D341Med (cell line): ENCODE measurements at regions not wholly inside any gene's neighbourhood (a gene's known extent, or its start where the extent isn't known, plus 50 kb on each side); places are given as distances from the start of the nearest gene placed in this dataset.

Experiments
- DNase-seq: peaks from one replicate; pipeline ENCODE4 v3.0.0; 2012; ENCODE audit warnings: low spot score

DNA sequence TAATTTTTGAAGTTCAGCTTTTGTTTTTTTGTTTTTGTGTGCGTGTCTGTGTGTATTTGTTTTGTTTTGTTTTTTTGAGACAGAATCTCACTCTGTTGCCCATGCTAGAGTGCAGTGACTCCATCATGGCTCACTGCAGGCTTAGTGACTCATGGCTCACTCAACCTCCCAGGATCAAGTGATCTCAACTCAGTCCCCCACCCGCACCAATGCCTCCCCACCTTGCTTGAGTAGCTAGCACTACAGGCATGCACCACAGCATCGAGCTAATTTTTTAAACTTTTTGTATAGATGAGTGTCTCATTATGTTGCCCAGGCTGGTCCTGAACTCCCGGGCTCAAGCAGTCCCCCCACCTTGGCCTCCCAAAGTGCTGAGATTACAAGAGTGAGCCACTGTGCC is 981.4 kb downstream of the BCL11B start:
- no peak for DNase-seq

DNA sequence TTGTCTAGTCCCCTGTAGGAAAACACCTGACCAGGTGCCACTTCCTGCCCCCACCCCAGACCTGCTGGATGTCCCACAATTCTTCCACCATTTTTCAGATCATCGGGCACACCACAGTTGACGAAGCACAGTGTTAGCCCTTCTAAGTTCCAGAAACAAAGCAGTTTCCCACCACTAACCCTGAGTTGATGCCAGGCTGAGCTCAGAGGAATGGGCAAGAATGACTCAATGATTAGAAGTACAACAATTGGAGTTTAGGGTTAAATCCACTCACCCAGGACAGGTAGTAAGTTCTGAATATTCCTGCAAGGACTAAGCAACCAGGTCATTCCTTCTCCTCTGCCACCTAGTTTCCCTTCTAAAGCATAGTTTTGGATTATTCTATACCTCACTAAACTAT is 979.8 kb downstream of the BCL11B start:
- no peak for DNase-seq

DNA sequence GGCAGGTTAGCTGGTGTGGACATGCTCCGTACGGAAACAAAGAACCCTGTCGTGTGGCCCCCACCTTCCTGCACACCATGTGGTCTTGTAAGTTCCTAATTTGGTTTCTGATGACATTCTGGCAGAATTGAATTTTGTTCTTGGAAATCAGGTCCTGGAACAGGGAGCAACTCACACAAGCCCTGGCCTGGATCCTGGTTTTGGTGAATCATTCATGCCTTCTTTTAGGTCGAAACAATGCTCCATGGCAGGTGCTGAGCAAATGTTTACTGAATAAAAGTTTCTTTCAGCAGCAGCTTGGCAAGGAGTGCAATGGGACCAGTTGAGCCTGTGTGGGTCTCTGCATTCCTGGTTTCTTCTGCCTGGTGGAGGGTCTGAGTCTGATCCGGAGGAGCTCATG is 978.4 kb downstream of the BCL11B start:
- no peak for DNase-seq

DNA sequence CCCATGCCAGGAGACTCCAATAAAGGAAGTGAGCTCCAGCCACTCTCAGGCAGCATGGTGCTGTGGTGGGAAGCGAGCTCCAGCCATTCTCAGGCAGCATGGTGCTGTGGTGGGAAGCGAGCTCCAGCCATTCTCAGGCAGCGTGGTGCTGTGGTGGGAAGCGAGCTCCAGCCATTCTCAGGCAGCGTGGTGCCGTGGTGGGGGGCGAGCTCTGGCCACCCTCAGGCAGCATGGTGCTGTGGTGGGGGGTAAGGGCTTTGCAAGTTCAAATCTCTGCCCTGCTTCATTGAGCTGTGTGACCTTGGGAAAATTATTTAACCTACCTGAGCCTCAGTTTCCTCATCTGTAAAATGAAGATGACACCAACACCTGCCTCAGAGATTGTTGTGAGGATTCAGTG is 975.1 kb downstream of the BCL11B start:
- no peak for DNase-seq

DNA sequence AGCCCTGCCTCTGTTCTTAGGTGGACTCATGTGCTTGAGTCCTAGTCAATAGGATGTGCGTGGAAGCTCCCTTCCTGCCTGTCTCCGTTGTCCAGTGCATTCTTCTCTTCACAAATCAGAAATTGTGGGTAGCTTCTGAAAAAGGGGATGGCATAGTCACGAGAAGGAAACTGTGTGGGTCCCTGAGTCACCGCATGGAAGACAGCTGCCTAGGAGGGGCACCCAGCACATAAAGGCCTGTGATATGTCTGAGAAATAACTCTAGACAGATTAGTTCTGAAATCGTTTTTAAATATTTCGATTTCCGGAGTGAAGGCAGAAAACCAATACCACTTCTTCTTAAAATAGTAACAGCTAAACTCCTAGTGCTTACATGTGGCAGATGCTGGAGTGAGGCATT is 974.4 kb downstream of the BCL11B start:
- no peak for DNase-seq

DNA sequence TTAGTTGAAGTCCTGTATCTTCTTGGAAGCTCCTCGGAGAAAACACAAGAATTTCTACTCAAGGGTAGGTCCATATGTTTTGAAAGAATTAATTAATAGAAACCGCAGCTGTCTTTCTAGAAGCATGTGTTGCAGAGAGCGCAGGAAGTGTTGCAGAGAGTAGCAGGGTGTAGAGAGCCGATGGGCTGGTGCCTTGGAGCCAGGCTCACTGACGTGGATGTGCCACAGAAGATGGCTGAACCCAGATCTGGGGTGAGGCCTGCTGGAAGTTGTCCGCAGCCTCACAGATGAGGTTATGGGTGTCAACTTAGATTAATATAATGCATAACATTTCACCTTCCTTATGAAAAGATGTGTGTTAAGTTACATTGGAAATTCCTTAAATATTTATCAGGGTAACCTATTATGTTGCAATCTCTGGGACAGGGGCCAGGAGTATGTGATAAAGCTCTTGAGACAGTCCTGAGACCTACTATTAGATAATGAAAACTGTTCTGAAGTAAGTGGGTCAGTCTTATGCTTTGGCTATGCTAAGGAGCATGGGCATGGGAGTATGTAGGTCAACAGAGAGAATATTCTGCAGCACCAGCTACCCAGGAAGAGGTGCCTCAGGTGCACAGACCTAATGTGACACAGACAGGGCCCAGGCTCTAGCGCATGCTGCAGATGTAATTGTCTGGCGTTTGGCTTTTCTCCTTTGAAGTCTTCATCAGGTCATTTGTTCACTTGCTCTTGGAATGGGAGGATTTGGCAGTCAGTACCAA is 973.3 kb downstream of the BCL11B start:
- DNase-seq: no peak

DNA sequence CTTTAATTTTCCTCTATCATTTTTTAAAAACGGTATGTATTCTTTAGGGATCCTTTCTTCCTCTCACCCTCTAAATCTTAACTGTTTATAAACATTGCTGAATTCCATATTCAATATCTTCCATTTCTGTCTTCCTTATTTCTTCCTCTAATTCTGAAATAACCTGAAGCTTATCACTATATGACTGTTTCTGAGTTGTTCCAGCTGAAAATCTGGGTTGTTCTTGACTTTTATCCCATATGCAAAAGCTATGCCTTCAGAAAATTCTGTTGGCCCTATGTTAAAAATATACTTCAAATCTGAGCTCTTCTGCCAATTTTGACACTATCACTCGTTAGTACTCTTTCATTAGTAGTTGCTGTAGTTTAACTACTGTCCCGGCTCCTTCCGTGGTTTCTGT is 970.3 kb downstream of the BCL11B start:
- no peak for DNase-seq

DNA sequence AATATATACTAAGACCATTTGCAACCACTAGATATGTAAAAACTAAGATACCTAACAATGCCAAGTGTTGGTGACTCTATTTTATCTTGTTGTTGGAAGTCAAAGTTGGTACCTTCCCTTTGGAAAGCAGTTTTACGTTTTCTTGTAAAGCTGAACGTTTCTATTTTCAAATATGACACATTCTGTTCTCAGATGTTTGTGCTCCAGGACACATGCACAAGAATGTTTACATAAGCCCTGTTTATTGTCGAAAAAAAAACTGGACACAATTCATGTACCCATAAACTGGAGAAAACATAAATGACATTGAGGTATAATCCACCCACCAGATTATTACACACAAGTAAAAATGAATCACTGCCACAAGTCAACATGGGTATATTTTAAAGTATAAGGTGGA is 967.4 kb downstream of the BCL11B start:
- no peak for DNase-seq

DNA sequence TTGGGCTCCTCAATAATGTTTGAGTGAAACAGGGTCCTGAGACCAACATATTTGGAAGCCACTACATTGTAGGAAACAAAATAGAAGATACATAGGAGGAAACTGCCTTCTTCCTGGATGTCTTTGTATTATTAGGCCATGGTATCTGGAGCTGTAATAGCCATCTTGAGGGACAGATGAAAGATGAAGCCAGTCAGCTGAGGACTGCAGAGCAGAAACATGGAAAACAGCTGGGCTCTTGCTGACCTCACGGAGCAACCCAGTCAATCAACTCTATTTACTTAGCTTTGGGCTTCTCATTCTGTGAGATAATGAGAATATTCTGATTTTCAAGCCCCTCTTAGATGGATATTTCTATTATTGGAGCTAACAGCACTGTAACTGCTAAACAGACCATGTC is 962.4 kb downstream of the BCL11B start:
- no peak for DNase-seq

DNA sequence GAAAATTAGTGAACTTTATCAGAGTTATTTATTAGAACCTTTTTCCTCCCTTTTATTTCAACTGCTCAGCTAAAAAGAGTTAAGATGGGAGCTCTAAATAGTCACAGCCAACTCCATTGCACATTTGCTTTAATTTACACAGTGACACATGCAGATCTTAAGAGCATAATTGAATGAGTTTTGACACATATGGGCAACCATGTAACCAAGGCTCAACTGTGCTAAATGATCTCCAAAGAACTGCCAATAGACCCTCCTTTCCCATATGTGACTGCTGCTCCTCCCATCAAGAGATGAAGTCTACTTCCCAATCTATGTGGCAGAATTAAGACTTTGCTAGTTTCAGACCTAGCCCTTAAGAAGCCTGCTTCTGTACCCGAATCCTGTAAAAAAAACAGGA is 960.0 kb downstream of the BCL11B start:
- no peak for DNase-seq

DNA sequence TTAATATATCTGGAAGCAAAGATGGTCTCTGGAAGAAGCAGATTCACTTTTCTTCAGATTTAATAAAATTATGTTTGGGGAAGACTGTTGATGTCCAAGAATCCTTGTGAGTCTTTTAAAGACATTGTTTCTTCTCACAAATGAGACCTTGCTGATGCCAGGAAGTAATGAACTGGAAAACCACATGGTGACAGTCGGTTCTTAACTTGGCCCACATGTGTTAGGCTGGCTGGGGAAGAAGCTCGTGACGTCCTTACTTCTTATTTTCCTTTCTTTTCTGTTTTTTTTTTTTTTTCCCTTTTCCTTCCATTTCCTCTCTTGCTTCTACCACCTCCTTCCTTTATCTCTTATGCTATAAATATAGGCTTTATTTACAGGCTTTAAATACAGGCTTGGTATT is 950.2 kb downstream of the BCL11B start:
- no peak for DNase-seq

DNA sequence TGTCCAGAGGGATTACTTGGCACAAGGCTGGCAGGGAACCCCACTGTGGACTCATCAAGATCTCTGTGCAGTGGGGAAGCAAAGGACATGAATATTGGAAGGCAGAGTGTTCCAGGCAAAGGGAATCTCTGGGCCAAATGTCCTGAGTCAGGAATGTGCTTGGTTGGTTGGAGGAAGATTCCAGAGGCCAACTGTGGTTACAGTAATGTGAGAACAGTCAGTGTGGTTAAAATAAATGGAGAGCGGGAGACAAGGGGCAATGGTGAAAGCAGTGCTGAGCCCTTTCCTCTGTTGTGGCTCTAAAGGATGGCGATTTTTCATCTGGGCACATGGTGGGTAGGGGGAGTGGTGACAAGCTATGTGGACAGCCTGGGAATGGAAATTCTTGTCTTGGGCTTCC is 948.2 kb downstream of the BCL11B start:
- DNase-seq: no peak

DNA sequence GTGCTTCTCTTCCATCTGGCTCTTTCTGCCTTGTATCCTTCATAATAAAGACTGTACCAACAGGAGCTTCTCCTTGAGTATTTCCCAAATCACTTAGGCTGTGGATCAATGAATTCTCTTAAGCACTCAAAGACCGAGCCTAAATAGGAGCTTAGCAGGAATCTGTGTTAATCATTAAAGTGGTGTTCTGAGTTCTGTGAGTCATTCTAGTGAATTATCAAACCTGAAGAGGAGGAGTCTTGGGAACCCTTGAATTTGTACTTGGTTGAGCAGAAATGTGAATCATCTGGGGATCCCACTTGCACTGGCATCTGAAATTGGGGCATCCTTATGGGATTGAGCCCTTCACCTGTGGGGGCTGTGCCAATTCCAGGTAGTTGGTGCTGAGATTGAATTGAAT is 946.2 kb downstream of the BCL11B start:
- no peak for DNase-seq

DNA sequence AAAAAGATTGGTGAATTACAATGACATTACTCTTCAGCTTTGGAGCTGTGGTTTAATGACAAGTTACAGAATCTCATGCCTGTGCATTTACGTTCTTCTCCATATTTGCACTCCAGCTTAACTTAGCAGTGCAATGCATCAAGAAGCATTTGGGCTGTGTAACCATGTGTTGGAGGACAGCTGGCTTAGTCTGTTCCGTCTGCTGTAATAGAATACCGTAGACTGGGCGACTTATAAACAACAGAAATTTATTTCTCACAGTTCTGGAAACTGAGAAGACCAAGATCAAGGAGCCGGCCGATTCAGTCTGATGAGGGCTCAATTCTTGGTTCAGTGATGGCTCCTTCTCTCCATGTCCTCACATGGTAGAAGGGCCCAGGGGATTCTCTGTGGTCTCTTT is 943.5 kb downstream of the BCL11B start:
- no peak for DNase-seq

DNA sequence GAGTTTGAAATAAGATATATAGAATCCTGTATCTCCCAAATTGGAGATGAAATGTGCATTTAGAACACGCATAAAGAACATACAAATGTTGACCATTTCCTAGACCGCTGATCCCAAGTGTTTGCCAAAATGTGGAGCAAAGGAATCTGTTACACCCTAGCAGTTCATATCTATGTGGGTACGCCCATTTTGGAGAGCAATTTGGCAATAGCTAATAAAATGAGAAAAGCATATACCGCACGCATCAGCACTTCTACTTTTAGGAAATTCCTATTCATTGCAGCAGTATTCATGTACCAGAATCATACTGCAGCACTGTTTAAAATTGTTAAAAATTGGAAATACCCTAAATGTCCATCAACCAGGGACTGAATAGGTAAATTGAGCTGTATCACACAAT is 937.8 kb downstream of the BCL11B start:
- DNase-seq: no peak

DNA sequence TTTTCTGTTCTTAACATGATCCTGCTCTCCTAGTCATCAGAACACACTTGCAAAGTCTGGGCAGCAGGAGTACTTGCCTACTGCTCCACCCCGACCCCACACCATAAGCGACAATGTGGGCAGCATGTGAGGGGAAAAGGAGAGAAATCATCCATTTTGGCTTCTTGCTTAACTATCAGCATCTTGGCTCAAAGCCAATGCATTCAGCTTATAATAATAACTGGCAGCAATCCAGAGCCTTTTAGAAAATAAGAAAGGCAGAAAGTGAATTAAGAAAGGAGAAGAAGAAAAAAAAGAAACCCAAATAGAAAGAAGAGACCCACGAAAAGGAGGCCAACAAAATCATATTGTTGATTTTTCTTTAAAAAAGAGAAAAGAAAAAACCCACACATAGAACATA is 930.8 kb downstream of the BCL11B start:
- no peak for DNase-seq

DNA sequence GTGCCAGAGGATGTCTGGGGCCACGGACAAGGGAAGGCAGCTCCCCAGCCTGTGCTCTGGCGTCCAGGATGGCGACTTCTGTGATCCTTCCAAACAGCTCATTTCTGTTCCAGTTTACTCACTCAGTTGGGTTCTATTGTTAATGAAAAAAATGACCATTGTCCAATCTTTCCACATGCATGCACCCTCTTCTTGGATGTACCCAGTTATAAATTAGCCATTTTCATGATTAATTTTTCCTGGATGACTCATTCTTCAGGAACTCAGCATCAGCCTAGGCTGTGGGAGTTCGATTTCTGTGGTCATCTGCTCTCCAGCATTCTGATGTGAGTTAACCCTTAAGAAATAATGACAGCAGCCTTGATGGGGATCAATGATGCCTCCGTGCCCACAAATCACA is 926.8 kb downstream of the BCL11B start:
- DNase-seq: no peak

DNA sequence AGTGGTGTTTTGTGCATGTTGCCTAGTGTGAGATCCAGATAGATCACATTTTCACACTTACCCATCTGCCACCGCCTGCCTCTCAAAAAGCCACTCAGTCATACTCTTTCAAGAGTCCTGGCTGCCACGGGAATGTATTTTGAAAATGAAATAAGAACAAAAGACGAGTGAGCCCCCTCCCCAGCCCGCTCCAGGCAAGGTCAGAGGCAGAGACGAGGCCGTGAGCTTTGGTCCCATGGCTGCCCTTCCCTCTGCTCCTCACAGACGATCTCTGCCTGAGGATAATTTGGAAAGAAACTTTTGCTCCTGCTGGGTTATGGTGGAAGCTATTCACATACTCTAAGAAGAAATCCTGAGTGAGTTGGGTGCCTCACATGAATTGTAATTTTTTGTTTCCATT is 924.3 kb downstream of the BCL11B start:
- no peak for DNase-seq

DNA sequence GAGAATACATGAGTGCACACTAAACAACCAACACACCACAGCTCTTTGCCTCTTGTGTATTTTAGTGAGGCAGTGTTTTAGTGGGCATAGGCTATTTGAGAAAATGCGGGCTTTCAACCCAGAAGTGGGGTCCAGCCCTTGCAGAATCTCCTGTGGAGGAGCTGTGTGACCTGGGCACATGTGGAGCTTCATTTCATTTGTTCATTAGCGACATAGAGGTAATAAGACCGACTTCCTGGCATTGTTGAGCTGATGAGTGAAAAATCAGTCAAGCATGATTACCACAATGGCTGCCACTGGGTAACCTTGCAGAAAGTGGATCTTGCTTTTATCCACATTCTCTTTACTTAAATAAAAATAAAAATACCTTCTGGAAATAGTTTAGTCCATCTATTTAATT is 923.5 kb downstream of the BCL11B start:
- DNase-seq: no peak

DNA sequence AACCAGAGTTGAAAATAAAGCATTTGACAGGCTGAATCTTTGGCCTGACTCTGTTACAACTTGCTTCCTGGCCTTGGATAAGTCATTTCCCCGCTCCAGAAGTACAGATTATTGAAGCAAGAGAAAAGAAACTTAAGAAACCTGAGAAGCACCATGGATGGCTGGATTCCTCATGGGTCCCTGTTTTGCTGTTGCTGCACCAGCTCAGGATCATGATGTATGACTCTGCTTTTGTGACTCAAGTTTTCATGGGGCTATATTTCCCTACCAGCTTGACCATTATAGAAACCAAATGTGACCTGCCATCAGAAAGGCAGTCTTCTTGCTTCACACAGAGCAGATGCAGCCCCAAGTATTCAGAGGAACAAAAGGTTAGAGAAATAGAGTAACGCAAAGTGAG is 921.8 kb downstream of the BCL11B start:
- DNase-seq: no peak

DNA sequence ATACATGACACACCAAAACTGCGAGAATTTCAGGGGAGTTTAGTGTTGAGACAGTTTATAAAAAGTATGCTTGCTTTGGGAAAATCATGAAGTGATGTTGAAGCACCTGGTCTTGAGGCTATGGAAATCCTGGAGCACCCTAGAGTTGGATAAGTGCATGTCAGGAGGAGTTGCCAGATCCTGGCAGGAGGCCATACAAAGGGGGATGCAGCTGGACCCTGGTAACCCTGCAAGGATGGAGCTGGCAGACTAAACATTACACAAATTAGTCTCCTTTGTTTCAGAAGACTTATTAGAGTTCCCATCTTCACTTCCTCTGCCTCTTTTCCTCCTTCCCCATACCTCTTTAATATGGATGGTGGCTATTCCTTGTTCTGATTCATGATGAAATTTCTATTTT is 907.0 kb downstream of the BCL11B start:
- no peak for DNase-seq

DNA sequence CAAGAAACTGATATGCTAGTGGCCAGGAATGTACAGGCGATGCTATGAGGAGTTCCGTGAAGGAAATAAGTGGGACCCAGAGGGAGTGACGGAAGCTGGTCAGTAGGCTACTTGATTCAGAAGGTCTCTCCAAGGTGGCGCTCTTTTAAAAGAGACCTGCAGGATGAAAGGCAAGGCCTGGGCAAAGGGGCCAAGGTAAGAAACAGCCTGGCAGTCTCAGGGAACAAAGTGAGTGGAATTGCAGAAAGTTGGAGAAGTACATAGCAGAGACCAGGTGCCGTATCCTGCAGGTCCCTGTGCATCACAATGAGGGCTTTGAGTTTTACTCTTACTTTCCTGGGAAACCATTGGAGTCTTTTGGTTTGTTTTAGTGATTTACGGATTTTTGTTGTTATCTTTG is 905.6 kb downstream of the BCL11B start:
- no peak for DNase-seq

DNA sequence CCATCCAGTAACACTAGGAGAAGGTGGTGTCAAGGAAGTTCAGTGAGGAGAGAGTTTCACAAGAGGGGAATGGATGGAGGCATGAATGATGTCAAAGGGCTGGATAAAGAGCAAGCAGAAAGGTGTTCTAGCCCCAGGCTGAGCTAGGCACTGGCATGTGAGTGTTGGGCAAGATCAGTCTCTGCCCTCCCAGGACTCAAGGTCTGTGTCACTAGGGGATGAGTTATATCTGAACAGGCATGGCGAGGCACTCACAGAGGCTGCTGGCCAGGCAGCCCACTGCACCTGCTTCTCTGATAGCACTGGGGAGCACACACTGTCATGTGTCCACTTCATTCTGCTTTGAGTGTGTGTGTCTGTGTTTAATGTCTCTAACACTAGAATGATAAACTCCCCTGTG is 903.8 kb downstream of the BCL11B start:
- DNase-seq: no peak

DNA sequence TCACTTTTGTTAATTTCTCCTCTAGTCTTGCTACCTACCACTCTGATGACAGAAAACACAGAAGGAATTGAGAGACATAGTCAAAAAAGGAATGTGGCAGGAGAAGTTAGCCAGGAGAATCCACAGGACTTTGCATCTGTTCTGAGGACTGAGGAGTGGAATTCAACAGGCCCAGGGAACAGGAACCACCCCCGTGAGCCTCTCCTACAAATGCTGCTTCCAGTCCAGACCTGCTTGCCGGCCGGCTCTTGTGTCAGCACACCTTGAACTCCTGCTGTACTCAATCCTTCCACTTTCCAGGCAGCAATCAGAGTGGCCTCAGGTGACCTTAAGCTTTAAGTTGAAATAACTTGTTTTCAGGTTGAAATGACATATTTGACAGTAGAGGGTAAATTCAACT is 903.1 kb downstream of the BCL11B start:
- no peak for DNase-seq

DNA sequence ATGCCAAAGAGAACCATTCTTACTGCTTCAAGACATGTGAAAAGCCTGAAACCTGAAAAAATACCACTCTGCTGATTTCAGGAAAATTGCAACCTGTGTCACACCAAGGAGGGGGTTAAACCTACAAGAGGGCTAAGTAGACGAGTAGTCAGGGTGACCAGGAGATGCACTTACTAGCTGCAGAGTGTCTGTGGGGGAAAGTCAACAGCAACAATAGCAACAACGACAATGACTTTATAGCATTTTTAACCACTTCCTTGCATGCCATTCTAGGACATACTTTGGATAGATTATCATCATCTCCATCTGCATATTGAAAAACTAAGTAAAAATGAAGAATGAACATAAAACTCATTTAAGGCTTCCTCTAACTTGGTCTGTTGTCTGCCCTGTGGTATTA is 902.7 kb downstream of the BCL11B start:
- no peak for DNase-seq
